GM19099 (cell line): ENCODE measurements at regions not wholly inside any gene's neighbourhood (a gene's known extent, or its start where the extent isn't known, plus 50 kb on each side); places are given as distances from the start of the nearest gene placed in this dataset.

Experiments used
- POLR2A ChIP-seq: IDR thresholded peaks from 3 replicates; pipeline ENCODE4 v1.6.1; 2011; ENCODE audit warnings: low read depth; ENCODE audit not compliant: insufficient read length; ENCODE audit errors: extremely low read depth

GRCh38 chr2:37868866-37869265 lies 56.2 kb upstream of the RMDN2 start:
- TF ChIP-seq POLR2A, result no peak

GRCh38 chr2:37869304-37869703 lies 55.8 kb upstream of the RMDN2 start:
- no peak for TF ChIP-seq POLR2A

- TF ChIP-seq POLR2A, result no peak
Measured at GRCh38 chr2:37869771-37870170, 55.3 kb upstream of the RMDN2 start.

- no peak for TF ChIP-seq POLR2A
Measured at GRCh38 chr2:37870829-37871228, 54.3 kb upstream of the RMDN2 start.

- TF ChIP-seq POLR2A, result no peak
Measured at GRCh38 chr2:37871456-37872191, 53.5 kb upstream of the RMDN2 start.

- TF ChIP-seq POLR2A, result no peak
Measured at GRCh38 chr2:37872192-37872750, 52.8 kb upstream of the RMDN2 start.

GRCh38 chr2:37873229-37873628 lies 51.9 kb upstream of the RMDN2 start:
- no peak for TF ChIP-seq POLR2A

GRCh38 chr2:37873749-37874330 lies 51.2 kb upstream of the RMDN2 start:
- no peak for TF ChIP-seq POLR2A

- peak; percentile 20 for TF ChIP-seq POLR2A
Measured at GRCh38 chr2:37874470-37874869, 50.6 kb upstream of the RMDN2 start.
